Kidney (tissue), 13 donors: ENCODE measurements at regions not wholly inside any gene's neighbourhood (a gene's known extent, or its start where the extent isn't known, plus 50 kb on each side); places are given as distances from the start of the nearest gene placed in this dataset.

ENCODE experiments used
- DNase-seq, 5 donors: peaks; one replicate each; pipeline ENCODE4 v3.0.0-alpha.2; 2013 to 2020
- FAIRE-seq: peaks from 2 replicates; lab custom pipeline; 2012; peaks lifted over from hg19 to GRCh38; lab: Jason Lieb, UNC
- H3K27ac ChIP-seq, 2 donors: one replicate each; pipeline ENCODE4 v1.7.0; 2013; ENCODE audit warnings: low read depth in 2 of 2, low read length in 2 of 2, inconsistent platforms in 1 of 2
- H3K27me3 ChIP-seq: one replicate; pipeline ENCODE4 v1.7.1; 2013; ENCODE audit warnings: low read length, inconsistent platforms; ENCODE audit not compliant: control insufficient read depth, insufficient read depth
- H3K36me3 ChIP-seq, 3 donors: one replicate each; pipeline versions ENCODE4 v1.7.0 to v1.7.1; 2013; ENCODE audit warnings: low read length in 3 of 3, control low read depth in 1 of 3, inconsistent platforms in 1 of 3; ENCODE audit not compliant: insufficient read depth in 3 of 3, control insufficient read depth in 2 of 3
- H3K4me1 ChIP-seq, 3 donors: one replicate each; pipeline versions ENCODE4 v1.7.0 to v1.7.1; 2013; ENCODE audit warnings: low read length in 3 of 3, inconsistent platforms in 1 of 3, low read depth in 1 of 3; ENCODE audit not compliant: control insufficient read depth in 2 of 3, insufficient read depth in 2 of 3
- H3K4me3 ChIP-seq, 3 donors: one replicate each; pipeline versions ENCODE4 v1.7.0 to v1.8.1; 2013; ENCODE audit warnings: low read length in 3 of 3, control low read depth in 1 of 3, inconsistent platforms in 1 of 3
- H3K9ac ChIP-seq, 3 donors: one replicate each; pipeline versions ENCODE4 v1.7.0 to v1.7.1; 2013; ENCODE audit warnings: low read length in 3 of 3, control low read depth in 1 of 3, inconsistent platforms in 1 of 3
- H3K9me3 ChIP-seq, 3 donors: one replicate each; pipeline versions ENCODE4 v1.7.0 to v1.7.1; 2013; ENCODE audit warnings: low read length in 3 of 3, control low read depth in 1 of 3, inconsistent platforms in 1 of 3; ENCODE audit not compliant: control insufficient read depth in 2 of 3, insufficient read depth in 1 of 3
- CTCF ChIP-seq: IDR thresholded peaks from 3 replicates; pipeline ENCODE4 v1.5.1; 2012; ENCODE audit warnings: mild to moderate bottlenecking, moderate library complexity, borderline replicate concordance; ENCODE audit not compliant: insufficient read depth; ENCODE audit errors: extremely low read depth
- intact Hi-C: fragments of 100-400 bp; cut with DNase I; formaldehyde crosslinking; loops from one replicate; pipeline ENCODE4 v1.11.1; 2022
- donor health status: control.
- donor health status: control.
- donor health status: control.
- donor health status: control.
- donor health status: control.
- donor health status: DM: yes; HTN: yes; CAD: no.
- donor health status: Normal renal cell carcinoma (clear cell type).

GRCh38 chr7:131959106-131959812 lies 402.8 kb upstream of the PODXL start:
- no peaks in the 10 kb centered on the region for H3K36me3 ChIP-seq
- peaks cover 0 to 3% (median 0%) of the 10 kb centered on the region in 3 donors for H3K9me3 ChIP-seq
- FAIRE-seq = no peak
- no peak overlapping the region for H3K27ac ChIP-seq
- H3K27me3 ChIP-seq = no peaks in the 10 kb centered on the region
- intact Hi-C loops = no loop called here
- no peak overlapping the region for H3K9ac ChIP-seq
- H3K4me1 ChIP-seq = no peaks in the 10 kb centered on the region
- no peak for TF ChIP-seq CTCF
- H3K4me3 ChIP-seq = no peak overlapping the region
- DNase-seq = peak in 1 of 5 donors; percentile 25

- intact Hi-C loops = no loop called here
- no peak for TF ChIP-seq CTCF
- DNase-seq (peak in 2 of 5 donors; percentile 50 to 53), FAIRE-seq (no peak)
- Histone ChIP-seq H3K9ac (no peak overlapping the region), H3K9me3 (peaks cover 0 to 3% (median 0%) of the 10 kb centered on the region in 3 donors), H3K4me1 (no peaks in the 10 kb centered on the region), H3K27me3 (no peaks in the 10 kb centered on the region), H3K27ac (no peak overlapping the region), H3K36me3 (no peaks in the 10 kb centered on the region), H3K4me3 (no peak overlapping the region)
Measured at GRCh38 chr7:131957338-131958020, 401.1 kb upstream of the PODXL start.

GRCh38 chr7:131956864-131957263 lies 400.4 kb upstream of the PODXL start:
- FAIRE-seq (no peak), DNase-seq (no peak)
- Histone ChIP-seq H3K27ac (no peak overlapping the region), H3K9ac (no peak overlapping the region), H3K36me3 (no peaks in the 10 kb centered on the region), H3K9me3 (peaks cover 0 to 3% (median 0%) of the 10 kb centered on the region in 3 donors), H3K27me3 (no peaks in the 10 kb centered on the region), H3K4me3 (no peak overlapping the region), H3K4me1 (no peaks in the 10 kb centered on the region)
- no peak for TF ChIP-seq CTCF
- intact Hi-C loops = no loop called here
